Liver (tissue), 8 donors: ENCODE measurements at regions not wholly inside any gene's neighbourhood (a gene's known extent, or its start where the extent isn't known, plus 50 kb on each side); places are given as distances from the start of the nearest gene placed in this dataset.

Source experiments
- DNase-seq: peaks from one replicate; pipeline ENCODE4 v3.0.0-alpha.2; 2017; ENCODE audit warnings: low spot score
- H3K27ac ChIP-seq, 2 donors: one replicate each; pipeline ENCODE4 v1.7.0; 2013; ENCODE audit warnings: inconsistent platforms in 2 of 2, low read length in 2 of 2, control low read depth in 1 of 2, low read depth in 1 of 2, mild to moderate bottlenecking in 1 of 2
- H3K27me3 ChIP-seq, 4 donors: one replicate each; pipeline versions ENCODE4 v1.6.1 to v1.7.0; 2013; ENCODE audit warnings: low read length in 3 of 4, inconsistent platforms in 1 of 4, mild to moderate bottlenecking in 1 of 4, moderate library complexity in 1 of 4; ENCODE audit not compliant: control insufficient read depth in 4 of 4, insufficient read depth in 4 of 4
- H3K36me3 ChIP-seq, 4 donors: one replicate each; pipeline versions ENCODE4 v1.6.1 to v1.7.0; 2013; ENCODE audit warnings: low read length in 3 of 4, mild to moderate bottlenecking in 3 of 4, low read depth in 1 of 4, moderate library complexity in 1 of 4; ENCODE audit not compliant: control insufficient read depth in 4 of 4, insufficient read depth in 3 of 4
- H3K4me1 ChIP-seq, 4 donors: one replicate each; pipeline versions ENCODE4 v1.6.1 to v1.7.0; 2013; ENCODE audit warnings: low read length in 3 of 4, mild to moderate bottlenecking in 3 of 4, moderate library complexity in 1 of 4; ENCODE audit not compliant: control insufficient read depth in 4 of 4, insufficient read depth in 4 of 4
- H3K4me3 ChIP-seq, 3 donors: one replicate each; pipeline versions ENCODE4 v1.6.1 to v1.7.0; 2013; ENCODE audit warnings: low read length in 3 of 3, control low read depth in 1 of 3, low read depth in 1 of 3, mild to moderate bottlenecking in 1 of 3
- H3K9ac ChIP-seq, 2 donors: one replicate each; pipeline ENCODE4 v1.7.0; 2013; ENCODE audit warnings: low read length in 2 of 2, mild to moderate bottlenecking in 2 of 2, moderate library complexity in 2 of 2, control low read depth in 1 of 2, low read depth in 1 of 2
- H3K9me3 ChIP-seq, 4 donors: one replicate each; pipeline versions ENCODE4 v1.6.1 to v1.7.0; 2013; ENCODE audit warnings: low read length in 3 of 4; ENCODE audit not compliant: control insufficient read depth in 4 of 4
- REST ChIP-seq: IDR thresholded peaks from 2 replicates; pipeline ENCODE4 v1.6.1; 2016; ENCODE audit warnings: antibody characterized with exemption, mild to moderate bottlenecking
- RXRA ChIP-seq, 2 donors: IDR thresholded peaks; 2 replicates each; pipeline ENCODE4 v1.6.1; 2017 to 2018; ENCODE audit warnings: antibody characterized with exemption in 2 of 2, mild to moderate bottlenecking in 1 of 2
- SP1 ChIP-seq: IDR thresholded peaks from 2 replicates; pipeline ENCODE4 v1.6.1; 2018; ENCODE audit warnings: antibody characterized with exemption, mild to moderate bottlenecking
- ZBTB33 ChIP-seq: IDR thresholded peaks from 2 replicates; pipeline ENCODE4 v1.6.1; 2016; ENCODE audit warnings: antibody characterized with exemption
- WGBS: extraction: QIAGEN DNeasy Blood & Tissue Kit; methylation state at CpG from one replicate; pipeline ENCODE4 v1.1.7; 2013; 5-methylcytosine and 5-hydroxymethylcytosine counted together
- TF ChIP-seq, protein P1 (sequence below): fragments of 150-350 bp; IDR thresholded peaks from 2 replicates; pipeline ENCODE4 v1.5.1; 2017; ENCODE audit warnings: improper control_type of control experiment, low read depth, low read length; ENCODE audit not compliant: missing input control
- donor health status: healthy.
- donor health status: healthy.
- donor health status: healthy.
- donor health status: healthy.
- donor health status: healthy.

DNA sequence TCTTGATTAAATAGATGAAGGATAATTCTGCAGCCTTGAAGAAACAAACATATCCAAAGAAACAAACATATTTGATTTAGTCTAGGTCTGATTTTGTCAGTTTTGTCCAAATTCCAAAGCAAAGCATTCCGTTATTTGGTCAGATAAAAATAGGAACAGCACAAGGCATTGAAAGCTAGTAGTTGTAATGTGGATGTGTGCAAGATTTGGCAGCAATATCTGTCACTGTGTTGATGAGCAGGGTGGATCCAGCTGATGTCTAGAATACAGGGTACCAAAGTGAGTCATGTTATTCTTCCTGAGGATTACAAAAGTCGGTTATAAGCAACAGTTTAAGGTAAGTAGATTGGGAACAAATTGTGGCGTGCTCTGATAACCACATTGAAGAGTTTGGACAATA is 69.3 kb upstream of the PLPPR1 start:
- no peak for DNase-seq
- no peaks in the 10 kb centered on the region for H3K4me1 ChIP-seq
- TF ChIP-seq, protein P1, sequence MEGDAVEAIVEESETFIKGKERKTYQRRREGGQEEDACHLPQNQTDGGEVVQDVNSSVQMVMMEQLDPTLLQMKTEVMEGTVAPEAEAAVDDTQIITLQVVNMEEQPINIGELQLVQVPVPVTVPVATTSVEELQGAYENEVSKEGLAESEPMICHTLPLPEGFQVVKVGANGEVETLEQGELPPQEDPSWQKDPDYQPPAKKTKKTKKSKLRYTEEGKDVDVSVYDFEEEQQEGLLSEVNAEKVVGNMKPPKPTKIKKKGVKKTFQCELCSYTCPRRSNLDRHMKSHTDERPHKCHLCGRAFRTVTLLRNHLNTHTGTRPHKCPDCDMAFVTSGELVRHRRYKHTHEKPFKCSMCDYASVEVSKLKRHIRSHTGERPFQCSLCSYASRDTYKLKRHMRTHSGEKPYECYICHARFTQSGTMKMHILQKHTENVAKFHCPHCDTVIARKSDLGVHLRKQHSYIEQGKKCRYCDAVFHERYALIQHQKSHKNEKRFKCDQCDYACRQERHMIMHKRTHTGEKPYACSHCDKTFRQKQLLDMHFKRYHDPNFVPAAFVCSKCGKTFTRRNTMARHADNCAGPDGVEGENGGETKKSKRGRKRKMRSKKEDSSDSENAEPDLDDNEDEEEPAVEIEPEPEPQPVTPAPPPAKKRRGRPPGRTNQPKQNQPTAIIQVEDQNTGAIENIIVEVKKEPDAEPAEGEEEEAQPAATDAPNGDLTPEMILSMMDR, result no peak
- TF ChIP-seq SP1, result no peak
- no peak for TF ChIP-seq ZBTB33
- TF ChIP-seq RXRA (IDR thresholded peaks at IDR 0.05), result no peak
- TF ChIP-seq REST, result no peak
- WGBS, result 78% methylated on average over 3 of the region's 3 CpGs
- H3K27me3 ChIP-seq, result no peaks in the 10 kb centered on the region
- no peaks in the 10 kb centered on the region for H3K36me3 ChIP-seq
- no peak overlapping the region for H3K4me3 ChIP-seq
- H3K27ac ChIP-seq, result no peak overlapping the region
- no peak overlapping the region for H3K9ac ChIP-seq
- H3K9me3 ChIP-seq, result no peaks in the 10 kb centered on the region
